H9 (cell line): ENCODE measurements at regions not wholly inside any gene's neighbourhood (a gene's known extent, or its start where the extent isn't known, plus 50 kb on each side); places are given as distances from the start of the nearest gene placed in this dataset.
A peak's percentile ranks its signal among the peaks of the same experiment; 100 is the strongest.

Source experiments
- DNase-seq: peaks from one replicate; pipeline ENCODE4 v3.0.0-alpha.2; 2017
- H2AFZ ChIP-seq: one replicate; pipeline ENCODE4 v1.6.1; 2013; ENCODE audit warnings: mild to moderate bottlenecking, low read length, control low read depth, moderate library complexity
- H2AK5ac ChIP-seq: 2 replicates; pipeline ENCODE4 v1.6.1; 2013; ENCODE audit warnings: low read length, control low read depth, mixed read lengths; ENCODE audit not compliant: insufficient read length
- H2BK120ac ChIP-seq: one replicate; pipeline ENCODE4 v1.6.1; 2013; ENCODE audit warnings: low read depth, mild to moderate bottlenecking, low read length, control low read depth, inconsistent platforms; ENCODE audit not compliant: poor library complexity, severe bottlenecking
- H2BK12ac ChIP-seq: 2 replicates; pipeline ENCODE4 v1.6.1; 2013; ENCODE audit warnings: low read length, control low read depth, mixed read lengths, low read depth; ENCODE audit not compliant: insufficient read length
- H2BK15ac ChIP-seq: 2 replicates; pipeline ENCODE4 v1.6.1; 2013; ENCODE audit warnings: low read depth, low read length, control low read depth
- H2BK20ac ChIP-seq: one replicate; pipeline ENCODE4 v1.6.1; 2013; ENCODE audit warnings: low read depth, mild to moderate bottlenecking, low read length, control low read depth, inconsistent platforms; ENCODE audit not compliant: poor library complexity, severe bottlenecking
- H2BK5ac ChIP-seq: 2 replicates; pipeline ENCODE4 v1.6.1; 2013; ENCODE audit warnings: low read length, control low read depth, mixed read lengths; ENCODE audit not compliant: insufficient read length
- H3K14ac ChIP-seq: 2 replicates; pipeline ENCODE4 v1.6.1; 2013; ENCODE audit warnings: low read length, control low read depth; ENCODE audit not compliant: insufficient read depth
- H3K18ac ChIP-seq: 2 replicates; pipeline ENCODE4 v1.6.1; 2013; ENCODE audit warnings: low read depth, mild to moderate bottlenecking, mixed read lengths, low read length, control low read depth; ENCODE audit not compliant: insufficient read length
- H3K23ac ChIP-seq: 2 replicates; pipeline ENCODE4 v1.6.1; 2013; ENCODE audit warnings: low read length, control low read depth, mixed read lengths, low read depth; ENCODE audit not compliant: insufficient read length
- H3K23me2 ChIP-seq: 2 replicates; pipeline ENCODE4 v1.6.1; 2013; ENCODE audit warnings: low read depth, mild to moderate bottlenecking, mixed read lengths, low read length, control low read depth; ENCODE audit not compliant: insufficient read length, poor library complexity, severe bottlenecking
- H3K27ac ChIP-seq: 2 replicates; pipeline ENCODE4 v1.5.1; 2013; ENCODE audit warnings: low read length, control low read depth, mixed read lengths, low read depth; ENCODE audit not compliant: insufficient read length
- H3K27me3 ChIP-seq: 2 replicates; pipeline ENCODE4 v1.6.1; 2013; ENCODE audit warnings: low read length, control low read depth, inconsistent platforms; ENCODE audit not compliant: insufficient read depth
- H3K4ac ChIP-seq: 2 replicates; pipeline ENCODE4 v1.6.1; 2013; ENCODE audit warnings: low read depth, mild to moderate bottlenecking, control low read depth, inconsistent platforms, low read length, moderate library complexity
- H3K4me1 ChIP-seq: 2 replicates; pipeline ENCODE4 v1.6.1; 2013; ENCODE audit warnings: low read length, control low read depth, inconsistent platforms; ENCODE audit not compliant: insufficient read depth
- H3K4me2 ChIP-seq: 2 replicates; pipeline ENCODE4 v1.6.1; 2013; ENCODE audit warnings: low read length, control low read depth, mixed read lengths; ENCODE audit not compliant: insufficient read length, insufficient read depth
- H3K56ac ChIP-seq: 2 replicates; pipeline ENCODE4 v1.6.1; 2013; ENCODE audit warnings: low read depth, mild to moderate bottlenecking, mixed read lengths, low read length, control low read depth; ENCODE audit not compliant: insufficient read length
- H3K79me1 ChIP-seq: 2 replicates; pipeline ENCODE4 v1.6.1; 2013; ENCODE audit warnings: low read depth, mild to moderate bottlenecking, moderate library complexity, low read length, control low read depth, inconsistent platforms; ENCODE audit not compliant: insufficient read depth, poor library complexity, severe bottlenecking
- H3K79me2 ChIP-seq: 2 replicates; pipeline ENCODE4 v1.6.1; 2013; ENCODE audit warnings: low read length, control low read depth, inconsistent platforms; ENCODE audit not compliant: insufficient read depth
- H3K9ac ChIP-seq: 2 replicates; pipeline ENCODE4 v1.6.1; 2013; ENCODE audit warnings: low read length, control low read depth, mixed read lengths; ENCODE audit not compliant: insufficient read length; ENCODE audit errors: extremely low read depth
- H3K9me3 ChIP-seq: one replicate; pipeline ENCODE4 v1.6.1; 2013; ENCODE audit warnings: low read depth, low read length, inconsistent platforms; ENCODE audit not compliant: control insufficient read depth
- H3T11ph ChIP-seq: one replicate; pipeline ENCODE4 v1.6.1; 2013; ENCODE audit warnings: mild to moderate bottlenecking, low read length, control low read depth, inconsistent platforms
- H4K20me1 ChIP-seq: one replicate; pipeline ENCODE4 v1.6.1; 2013; ENCODE audit not compliant: control insufficient read depth, insufficient read length, insufficient read depth
- H4K5ac ChIP-seq: 2 replicates; pipeline ENCODE4 v1.6.1; 2013; ENCODE audit warnings: low read depth, mild to moderate bottlenecking, mixed read lengths, low read length, control low read depth; ENCODE audit not compliant: insufficient read length
- H4K8ac ChIP-seq: replicated peaks from 2 replicates; pipeline ENCODE4 v1.6.1; 2013; ENCODE audit warnings: low read length, control low read depth, mixed read lengths, low read depth; ENCODE audit not compliant: insufficient read length
- H4K91ac ChIP-seq: 2 replicates; pipeline ENCODE4 v1.6.1; 2013; ENCODE audit warnings: low read depth, mild to moderate bottlenecking, moderate library complexity, mixed read lengths, low read length, control low read depth; ENCODE audit not compliant: insufficient read length
- H3K27ac Mint-ChIP-seq, 3 experiments: 2 replicates in 2 of 3; 3 replicates in 1 of 3; pipeline ENCODE4 v1.8.0; 2020 to 2021; ENCODE audit warnings: mixed read lengths in 3 of 3, mild to moderate bottlenecking in 1 of 3, moderate library complexity in 1 of 3
- H3K27me3 Mint-ChIP-seq: 2 replicates; pipeline ENCODE4 v1.8.0; 2021; ENCODE audit warnings: low read depth, mild to moderate bottlenecking, moderate library complexity, mixed read lengths
- H3K36me3 Mint-ChIP-seq, 3 experiments: 2 replicates in 2 of 3; 3 replicates in 1 of 3; pipeline ENCODE4 v1.8.0; 2020 to 2021; ENCODE audit warnings: low read depth in 3 of 3, mixed read lengths in 3 of 3; ENCODE audit not compliant: insufficient read depth in 1 of 3
- H3K4me1 Mint-ChIP-seq, 2 experiments: 2 replicates each; pipeline ENCODE4 v1.8.0; 2020; ENCODE audit warnings: mixed read lengths in 2 of 2
- H3K4me3 Mint-ChIP-seq, 2 experiments: 2 replicates in 1 of 2; 3 replicates in 1 of 2; pipeline ENCODE4 v1.8.0; 2020 to 2021; ENCODE audit warnings: mild to moderate bottlenecking in 2 of 2, mixed read lengths in 2 of 2, moderate library complexity in 1 of 2
- H3K9me3 Mint-ChIP-seq, 2 experiments: 2 replicates in 1 of 2; 3 replicates in 1 of 2; pipeline ENCODE4 v1.8.0; 2020; ENCODE audit warnings: mild to moderate bottlenecking in 2 of 2, mixed read lengths in 2 of 2, moderate library complexity in 1 of 2
- WGBS: extraction: QIAGEN DNeasy Blood & Tissue Kit; methylation state at CpG from one replicate; pipeline ENCODE4 v1.1.7; 2013; ENCODE audit warnings: missing lambda C conversion rate, low lambda C conversion rate, mixed read lengths; ENCODE audit not compliant: insufficient read length; ENCODE audit errors: extremely low coverage; 5-methylcytosine and 5-hydroxymethylcytosine counted together
- TF ChIP-seq, protein P1 (sequence below): fragments of 200-600 bp; sonication (generic); conservative IDR thresholded peaks from 3 replicates; pipeline ENCODE4 v1.8.0; 2021; ENCODE audit warnings: antibody characterized with exemption, mild to moderate bottlenecking

DNA sequence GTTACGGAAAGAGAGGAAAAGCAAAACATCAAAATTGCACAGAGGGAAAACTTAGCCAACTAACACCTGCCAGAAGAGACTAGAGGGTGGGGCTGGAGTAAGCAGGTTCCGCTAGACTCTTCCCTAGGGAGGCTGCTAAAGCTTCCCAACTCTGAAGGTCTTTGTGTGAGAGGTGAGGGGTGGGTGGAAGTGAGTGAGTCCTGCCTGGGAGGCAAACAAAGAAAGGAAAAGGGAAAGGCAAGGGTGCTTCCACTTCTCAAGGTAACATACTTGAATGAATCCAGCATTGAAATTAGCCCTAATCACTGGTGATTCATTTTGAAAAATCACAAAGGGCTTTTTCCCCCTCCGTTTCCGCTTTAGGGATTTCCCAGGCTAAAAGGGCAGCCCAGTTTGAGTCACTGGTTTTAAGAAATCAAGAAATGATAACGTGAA lies 220.5 kb upstream of the ADAMTS9 start:
- Histone ChIP-seq H2BK120ac (no peak overlapping the region), H2BK15ac (no peak overlapping the region), H3K23ac (no peak overlapping the region), H3K4me2 (no peak overlapping the region), H4K20me1 (no peaks in the 10 kb centered on the region), H3K9ac (no peak overlapping the region), H4K8ac (no peak overlapping the region), H2AK5ac (no peak overlapping the region), H3K27me3 (no peaks in the 10 kb centered on the region), H3K79me1 (no peaks in the 10 kb centered on the region), H2BK12ac (no peak overlapping the region), H4K91ac (no peak overlapping the region), H2BK20ac (no peak overlapping the region), H3K18ac (no peak overlapping the region), H3K14ac (no peak overlapping the region), H3T11ph (no peak overlapping the region), H3K79me2 (0 out of 2 replicates have a peak, but pooled peaks cover 1% of the 10 kb centered on the region), H3K23me2 (no peaks in the 10 kb centered on the region), H4K5ac (no peak overlapping the region), H3K4me1 (peaks cover 3% of the 10 kb centered on the region; the same call in 1 of the 2 replicates), H2BK5ac (no peak overlapping the region), H2AFZ (peak overlapping the region; percentile 24), H3K9me3 (no peaks in the 10 kb centered on the region), H3K56ac (no peak overlapping the region), H3K4ac (no peak overlapping the region), H3K27ac (no peak overlapping the region)
- Mint-ChIP-seq H3K9me3 (peaks cover 0 to 6% of the 10 kb centered on the region in 2 experiments; a peak in 3 of 5 replicates), H3K36me3 (peaks cover 3 to 9% (median 4%) of the 10 kb centered on the region in 3 experiments; a peak in 3 of 7 replicates), H3K4me1 (peaks cover 32 to 34% of the 10 kb centered on the region in 2 experiments), H3K4me3 (no peak overlapping the region), H3K27ac (no peak overlapping the region), H3K27me3 (no peaks in the 10 kb centered on the region)
- TF ChIP-seq, protein P1, sequence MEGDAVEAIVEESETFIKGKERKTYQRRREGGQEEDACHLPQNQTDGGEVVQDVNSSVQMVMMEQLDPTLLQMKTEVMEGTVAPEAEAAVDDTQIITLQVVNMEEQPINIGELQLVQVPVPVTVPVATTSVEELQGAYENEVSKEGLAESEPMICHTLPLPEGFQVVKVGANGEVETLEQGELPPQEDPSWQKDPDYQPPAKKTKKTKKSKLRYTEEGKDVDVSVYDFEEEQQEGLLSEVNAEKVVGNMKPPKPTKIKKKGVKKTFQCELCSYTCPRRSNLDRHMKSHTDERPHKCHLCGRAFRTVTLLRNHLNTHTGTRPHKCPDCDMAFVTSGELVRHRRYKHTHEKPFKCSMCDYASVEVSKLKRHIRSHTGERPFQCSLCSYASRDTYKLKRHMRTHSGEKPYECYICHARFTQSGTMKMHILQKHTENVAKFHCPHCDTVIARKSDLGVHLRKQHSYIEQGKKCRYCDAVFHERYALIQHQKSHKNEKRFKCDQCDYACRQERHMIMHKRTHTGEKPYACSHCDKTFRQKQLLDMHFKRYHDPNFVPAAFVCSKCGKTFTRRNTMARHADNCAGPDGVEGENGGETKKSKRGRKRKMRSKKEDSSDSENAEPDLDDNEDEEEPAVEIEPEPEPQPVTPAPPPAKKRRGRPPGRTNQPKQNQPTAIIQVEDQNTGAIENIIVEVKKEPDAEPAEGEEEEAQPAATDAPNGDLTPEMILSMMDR = no peak
- no CpG with 5 or more reads among the region's 5 CpGs for WGBS
- no peak for DNase-seq
